ENCODE measurements at regions not wholly inside any gene's neighbourhood (a gene's known extent, or its start where the extent isn't known, plus 50 kb on each side); places are given as distances from the start of the nearest gene placed in this dataset.
A peak's percentile ranks its signal among the peaks of the same experiment; 100 is the strongest.

- DNase-seq (ENCODE audit: low spot score), result peak; percentile 56
- no peak overlapping the region for H3K27ac ChIP-seq
- no peak for TF ChIP-seq CTCF (IDR thresholded peaks at IDR 0.05)
Observed at GRCh38 chr10:78584266-78584665, 484.5 kb upstream of the ZMIZ1 start.

GRCh38 chr10:78584681-78585080, 484.1 kb upstream of the ZMIZ1 start:
- no peak for TF ChIP-seq CTCF (IDR thresholded peaks at IDR 0.05)
- DNase-seq (ENCODE audit: low spot score), result peak; percentile 52

More at GRCh38 chr10:78584266-78584665, 484.5 kb upstream of the ZMIZ1 start:
- H3K4me3 ChIP-seq, result no peak overlapping the region

GRCh38 chr10:78585952-78586351, 482.8 kb upstream of the ZMIZ1 start:
- no peak overlapping the region for H3K27ac ChIP-seq
- no peak for TF ChIP-seq CTCF (IDR thresholded peaks at IDR 0.05)

More at GRCh38 chr10:78584681-78585080, 484.1 kb upstream of the ZMIZ1 start:
- Histone ChIP-seq H3K4me3 (no peak overlapping the region), H3K27ac (no peak overlapping the region)

GRCh38 chr10:78588194-78588811, 480.5 kb upstream of the ZMIZ1 start:
- DNase-seq (ENCODE audit: low spot score), result peak; percentile 79
- no peak overlapping the region for H3K4me3 ChIP-seq
- H3K27ac ChIP-seq, result peak overlapping the region; percentile 28 to 78
- TF ChIP-seq CTCF (IDR thresholded peaks at IDR 0.05), result no peak

More at GRCh38 chr10:78585952-78586351, 482.8 kb upstream of the ZMIZ1 start:
- no peak for DNase-seq (ENCODE audit: low spot score)
- H3K4me3 ChIP-seq, result no peak overlapping the region

- Histone ChIP-seq H3K4me3 (no peak overlapping the region), H3K27ac (peak overlapping the region in 1 of 2 donors; percentile 21)
- peak; percentile 14 for DNase-seq (ENCODE audit: low spot score)
- no peak for TF ChIP-seq CTCF (IDR thresholded peaks at IDR 0.05)
Observed at GRCh38 chr10:78589687-78590086, 479.1 kb upstream of the ZMIZ1 start.

- no peak for TF ChIP-seq CTCF (IDR thresholded peaks at IDR 0.05)
Observed at GRCh38 chr10:78591066-78591465, 477.7 kb upstream of the ZMIZ1 start.

GRCh38 chr10:78594559-78595268, 474.1 kb upstream of the ZMIZ1 start:
- no peak for TF ChIP-seq CTCF (IDR thresholded peaks at IDR 0.05)
- no peak overlapping the region for H3K27ac ChIP-seq
- H3K4me3 ChIP-seq, result no peak overlapping the region
- peak; percentile 52 for DNase-seq (ENCODE audit: low spot score)

More at GRCh38 chr10:78591066-78591465, 477.7 kb upstream of the ZMIZ1 start:
- Histone ChIP-seq H3K27ac (no peak overlapping the region), H3K4me3 (no peak overlapping the region)
- DNase-seq (ENCODE audit: low spot score), result no peak

All from coronary artery (tissue), 2 donors.